Upper lobe of left lung (tissue), 4 donors: ENCODE measurements at regions not wholly inside any gene's neighbourhood (a gene's known extent, or its start where the extent isn't known, plus 50 kb on each side); places are given as distances from the start of the nearest gene placed in this dataset.

Experiments used
- EP300 ChIP-seq, 4 donors: sonication (generic); formaldehyde crosslinking; IDR thresholded peaks; one replicate each; pipeline ENCODE4 v1.5.1; 2017; ENCODE audit warnings: antibody characterized with exemption in 4 of 4, control low read depth in 2 of 4
- POLR2A ChIP-seq, 4 donors: fragments of 450-650 bp; IDR thresholded peaks; one replicate each; pipeline ENCODE4 v1.5.1; 2016 to 2017; ENCODE audit warnings: antibody characterized with exemption in 4 of 4, mild to moderate bottlenecking in 2 of 4
- TF ChIP-seq, protein P1 (sequence below), 6 experiments: fragments of 450-650 bp in 4 of 6; fragments of 200-600 bp in 2 of 6; sonication (generic) in 2 of 6; IDR thresholded peaks; one replicate each; pipeline ENCODE4 v1.5.1; 2016 to 2019; ENCODE audit warnings: antibody characterized with exemption in 6 of 6

DNA sequence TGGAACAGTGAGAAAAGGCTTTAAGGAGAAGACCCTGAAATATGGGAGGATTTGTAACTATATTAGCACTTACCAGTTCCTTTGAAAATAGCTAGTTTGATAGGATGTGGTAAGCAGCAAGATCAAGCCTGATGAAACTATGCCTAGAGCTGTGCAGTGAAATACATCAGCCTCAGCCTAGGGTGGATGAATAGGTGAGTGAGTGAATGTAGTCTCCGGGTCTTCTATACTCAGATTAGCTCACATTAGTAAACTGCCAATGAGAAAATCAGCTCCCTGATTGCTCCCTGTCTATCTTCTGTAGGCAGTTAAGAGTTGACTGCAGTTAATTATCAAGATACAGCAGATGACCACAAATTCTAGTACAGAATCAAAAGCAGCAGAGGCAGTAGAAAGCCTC lies 89.6 kb downstream of the ELAPOR2 start:
- TF ChIP-seq, protein P1, sequence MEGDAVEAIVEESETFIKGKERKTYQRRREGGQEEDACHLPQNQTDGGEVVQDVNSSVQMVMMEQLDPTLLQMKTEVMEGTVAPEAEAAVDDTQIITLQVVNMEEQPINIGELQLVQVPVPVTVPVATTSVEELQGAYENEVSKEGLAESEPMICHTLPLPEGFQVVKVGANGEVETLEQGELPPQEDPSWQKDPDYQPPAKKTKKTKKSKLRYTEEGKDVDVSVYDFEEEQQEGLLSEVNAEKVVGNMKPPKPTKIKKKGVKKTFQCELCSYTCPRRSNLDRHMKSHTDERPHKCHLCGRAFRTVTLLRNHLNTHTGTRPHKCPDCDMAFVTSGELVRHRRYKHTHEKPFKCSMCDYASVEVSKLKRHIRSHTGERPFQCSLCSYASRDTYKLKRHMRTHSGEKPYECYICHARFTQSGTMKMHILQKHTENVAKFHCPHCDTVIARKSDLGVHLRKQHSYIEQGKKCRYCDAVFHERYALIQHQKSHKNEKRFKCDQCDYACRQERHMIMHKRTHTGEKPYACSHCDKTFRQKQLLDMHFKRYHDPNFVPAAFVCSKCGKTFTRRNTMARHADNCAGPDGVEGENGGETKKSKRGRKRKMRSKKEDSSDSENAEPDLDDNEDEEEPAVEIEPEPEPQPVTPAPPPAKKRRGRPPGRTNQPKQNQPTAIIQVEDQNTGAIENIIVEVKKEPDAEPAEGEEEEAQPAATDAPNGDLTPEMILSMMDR (IDR thresholded peaks at IDR 0.05), result no peak
- no peak for TF ChIP-seq POLR2A (IDR thresholded peaks at IDR 0.05)
- TF ChIP-seq EP300 (IDR thresholded peaks at IDR 0.05), result no peak
